Fibroblast of gingiva (primary cell): ENCODE measurements at regions not wholly inside any gene's neighbourhood (a gene's known extent, or its start where the extent isn't known, plus 50 kb on each side); places are given as distances from the start of the nearest gene placed in this dataset.

ENCODE experiments used
- DNase-seq: peaks from one replicate; pipeline ENCODE4 v3.0.0-alpha.2; 2011; ENCODE audit warnings: low read depth

DNA sequence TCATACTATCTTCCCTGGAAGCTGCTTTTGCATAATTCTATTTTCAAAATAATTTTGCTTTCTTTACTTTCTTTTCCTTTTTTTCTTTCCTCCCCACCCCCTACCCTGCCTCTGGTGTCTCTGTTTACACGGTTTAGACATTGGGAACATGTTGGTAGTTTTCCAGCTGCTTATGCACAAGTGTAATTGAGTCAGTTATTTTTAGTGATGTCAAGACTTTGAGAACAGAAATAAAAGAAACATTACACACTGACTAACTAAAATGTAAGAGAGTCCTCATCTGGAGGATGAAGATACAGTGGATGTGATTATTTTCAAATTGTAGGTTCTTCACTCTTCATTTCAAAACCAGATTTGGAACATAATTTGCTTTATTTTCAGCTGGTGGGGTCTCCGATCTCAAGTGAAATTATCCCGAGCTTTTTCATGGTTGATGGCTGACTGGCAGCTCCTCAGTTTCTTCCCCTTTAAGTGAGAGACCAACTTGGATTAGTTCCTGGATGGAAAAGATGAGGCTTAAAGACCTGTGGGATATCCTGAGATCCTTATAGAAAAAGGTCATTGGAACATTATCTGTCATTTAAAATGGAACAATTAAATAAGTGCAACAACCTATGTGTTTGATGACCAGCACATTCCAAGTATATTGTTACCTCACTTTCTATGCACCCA lies 154.4 kb upstream of the ZNF462 start:
- no peak for DNase-seq

DNA sequence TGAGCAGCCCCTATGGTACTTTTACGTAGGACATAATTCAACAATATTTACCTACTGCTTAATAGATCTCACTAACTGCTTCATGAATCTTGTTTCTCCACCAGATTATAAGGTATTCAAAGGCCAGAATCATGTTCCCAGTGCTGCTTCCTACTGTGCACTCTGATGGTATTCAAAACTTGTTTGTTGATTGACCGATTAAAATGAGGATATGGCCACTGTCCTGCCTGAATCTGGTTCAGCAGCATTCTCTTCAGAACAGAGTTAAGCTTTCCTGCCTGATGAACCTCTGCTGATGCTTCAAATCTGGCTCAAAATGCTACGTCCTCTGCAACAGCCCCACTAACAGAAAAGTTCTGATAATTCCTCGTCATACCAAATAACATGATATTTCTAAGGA lies 150.7 kb upstream of the ZNF462 start:
- no peak for DNase-seq

DNA sequence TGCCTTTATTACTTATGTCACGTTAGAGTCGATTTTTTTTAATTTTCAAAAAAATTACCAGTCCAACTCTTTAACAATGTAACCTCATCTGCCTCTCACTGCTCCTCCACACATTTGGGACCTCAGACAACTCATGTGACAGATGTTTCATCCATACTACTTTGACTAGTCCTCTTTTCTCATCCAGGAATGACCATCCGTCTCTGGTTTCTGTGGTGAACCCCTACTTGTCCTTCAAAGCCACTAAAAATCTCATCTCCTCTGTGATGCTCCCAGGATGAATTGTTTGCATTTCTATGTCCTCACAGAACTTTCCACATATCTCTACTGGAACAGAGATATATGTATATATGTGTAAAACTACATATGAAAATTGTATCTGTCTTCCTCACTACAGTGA lies 149.8 kb upstream of the ZNF462 start:
- DNase-seq = no peak

DNA sequence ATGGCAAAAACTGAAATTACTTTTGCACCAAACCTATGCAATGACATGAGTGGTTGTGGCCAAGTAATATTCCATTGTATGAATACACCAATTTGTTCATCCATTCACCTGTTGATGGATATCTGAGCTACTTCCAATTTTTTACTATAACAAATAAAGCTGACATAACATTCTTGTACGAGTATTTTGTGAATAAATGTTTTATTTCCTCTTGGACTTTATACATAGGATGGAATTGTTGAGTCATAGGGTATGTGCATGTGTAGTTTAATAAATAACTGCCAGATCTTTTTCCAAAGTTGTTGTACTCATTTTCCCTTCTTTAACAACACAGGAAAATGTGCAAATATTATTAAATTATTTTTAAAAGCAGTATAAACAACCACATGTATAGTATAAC lies 146.1 kb upstream of the ZNF462 start:
- DNase-seq = peak; percentile 9

DNA sequence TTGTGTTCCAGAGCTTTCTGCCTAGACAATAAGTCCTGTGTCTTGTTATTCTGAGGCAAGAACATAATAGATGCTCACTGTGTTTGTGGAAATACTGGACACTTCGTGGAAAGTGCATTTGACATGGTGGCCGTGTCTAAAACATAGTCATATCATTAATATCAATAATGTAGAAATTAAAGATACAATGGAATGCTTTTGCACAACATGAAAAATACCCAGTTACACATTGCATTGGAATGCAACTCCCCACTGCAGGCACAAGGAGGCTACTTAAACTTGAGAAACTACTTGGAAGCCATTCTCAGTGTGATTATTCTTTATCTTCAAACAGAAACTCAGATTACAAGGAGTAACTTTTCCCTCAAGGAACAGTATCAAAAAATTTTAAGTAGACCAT lies 145.3 kb upstream of the ZNF462 start:
- peak; percentile 75 for DNase-seq

DNA sequence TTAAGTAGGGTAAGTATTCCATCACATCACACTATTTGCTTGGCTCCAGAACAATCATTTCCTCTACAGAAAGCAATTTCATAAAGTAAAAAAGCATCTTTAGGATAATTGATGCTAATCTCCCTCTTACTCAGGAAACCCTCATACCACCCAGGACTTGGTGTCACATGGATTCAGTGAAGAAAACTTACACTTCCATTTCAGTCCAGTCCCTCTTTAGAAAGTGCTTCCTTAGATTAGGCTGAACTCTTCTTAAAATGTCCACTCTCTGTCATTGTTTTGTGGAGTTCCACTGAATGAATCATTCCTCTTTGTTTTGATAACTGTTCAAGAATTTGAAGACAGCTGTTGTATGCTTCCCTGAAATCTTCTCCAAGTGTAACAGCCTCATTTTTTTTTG lies 144.0 kb upstream of the ZNF462 start:
- DNase-seq = peak; percentile 42

DNA sequence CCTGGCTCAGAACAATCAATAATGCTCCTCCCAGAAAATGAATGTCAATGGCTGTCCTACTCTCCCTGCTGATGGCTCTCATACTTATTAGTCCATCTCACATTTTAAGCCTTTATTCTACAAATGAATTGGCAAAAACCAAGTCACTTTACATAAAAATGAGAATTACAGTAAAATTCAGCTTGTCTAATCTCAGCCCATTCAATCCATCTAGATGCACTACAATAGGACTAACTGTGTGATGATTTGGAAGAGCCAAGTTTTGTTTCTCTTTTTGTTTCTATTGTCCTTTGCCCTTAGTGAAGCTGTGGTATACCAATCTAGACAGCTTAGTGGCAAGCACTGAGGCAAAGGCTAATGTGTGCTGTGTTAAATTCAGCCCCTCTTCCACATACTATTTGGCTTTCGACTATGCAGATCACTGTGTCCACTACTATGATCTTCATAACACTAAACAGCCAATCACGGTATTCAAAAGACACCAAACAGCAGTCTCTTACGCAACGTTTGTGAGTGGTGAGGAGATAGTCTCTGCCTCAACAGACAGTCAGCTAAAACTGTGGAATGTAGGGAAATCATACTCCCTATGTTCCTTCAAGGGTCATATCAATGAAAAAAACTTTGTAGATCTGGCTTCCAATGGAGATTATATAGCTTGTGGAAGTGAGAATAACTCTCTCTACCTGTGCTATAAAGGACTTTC lies 140.8 kb upstream of the ZNF462 start:
- no peak for DNase-seq

DNA sequence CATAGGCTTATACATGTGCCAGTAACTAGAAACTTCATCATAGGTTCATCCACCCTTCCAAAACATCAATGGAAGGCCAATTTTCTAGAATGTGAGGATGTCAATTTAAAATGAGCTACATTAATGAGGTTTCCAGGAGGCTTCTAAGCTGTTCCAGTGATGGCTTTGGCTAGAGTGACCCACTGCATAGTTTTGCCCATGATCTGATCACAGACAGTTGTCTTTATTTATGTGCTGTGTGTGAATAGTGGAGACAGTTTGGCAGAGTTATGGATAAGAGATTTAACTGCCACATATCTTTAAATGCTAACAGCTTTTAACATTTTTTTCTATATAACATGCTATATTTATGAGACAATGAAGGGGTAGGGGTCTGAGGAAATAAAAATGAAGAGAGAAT lies 139.0 kb upstream of the ZNF462 start:
- DNase-seq = no peak

DNA sequence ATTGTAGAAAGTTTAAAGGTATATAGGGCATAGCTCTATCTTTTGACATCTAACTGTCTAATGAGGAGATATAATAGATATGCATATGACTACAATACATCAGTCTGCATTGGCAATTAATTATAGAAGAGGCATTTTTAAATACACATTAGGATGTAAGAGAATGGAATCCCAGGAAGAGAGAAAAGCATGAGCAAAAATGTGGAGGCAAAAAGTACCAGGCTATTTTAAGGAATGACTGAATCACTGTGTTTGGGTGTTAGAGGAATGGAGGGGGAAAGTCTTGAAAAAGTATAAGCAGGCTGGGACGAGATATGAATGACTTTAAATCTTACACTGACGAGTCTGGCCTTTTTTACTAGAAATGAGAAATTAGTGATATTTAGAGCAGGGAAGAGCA lies 138.4 kb upstream of the ZNF462 start:
- no peak for DNase-seq

DNA sequence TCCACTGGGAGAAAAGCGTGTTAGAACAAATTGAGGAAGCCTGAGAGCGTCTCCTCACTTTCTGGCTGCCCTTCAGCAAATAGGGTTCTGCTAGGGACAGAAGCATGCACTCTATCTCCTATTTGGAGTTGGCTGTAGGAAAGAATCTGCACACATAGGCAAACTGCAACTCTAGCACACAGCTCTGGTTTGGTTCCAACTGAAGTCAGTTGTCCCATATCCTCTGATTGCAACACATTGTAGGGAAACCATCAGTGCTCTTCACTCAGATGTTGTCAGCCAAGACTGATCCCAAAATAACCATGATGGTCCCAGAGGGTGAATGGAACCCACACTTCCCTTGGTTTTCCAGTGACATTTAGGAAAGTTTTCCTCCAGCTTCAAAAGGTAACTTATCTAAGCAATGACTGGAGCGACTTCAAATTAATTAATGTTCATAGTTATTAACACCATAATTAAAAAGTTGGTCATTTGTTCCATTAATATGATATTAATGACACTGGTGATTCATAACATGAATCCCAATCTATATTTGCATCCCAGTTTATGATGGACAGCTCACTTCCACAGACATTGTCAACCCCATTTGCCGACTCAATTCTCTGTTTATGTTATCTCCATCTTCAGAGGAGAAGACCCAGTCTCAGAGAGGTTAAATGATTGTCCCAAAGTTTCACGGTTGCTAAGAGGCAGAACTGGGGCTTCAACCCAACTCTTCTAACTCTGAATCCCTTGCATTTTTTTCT lies 136.7 kb upstream of the ZNF462 start:
- DNase-seq = peak; percentile 17

DNA sequence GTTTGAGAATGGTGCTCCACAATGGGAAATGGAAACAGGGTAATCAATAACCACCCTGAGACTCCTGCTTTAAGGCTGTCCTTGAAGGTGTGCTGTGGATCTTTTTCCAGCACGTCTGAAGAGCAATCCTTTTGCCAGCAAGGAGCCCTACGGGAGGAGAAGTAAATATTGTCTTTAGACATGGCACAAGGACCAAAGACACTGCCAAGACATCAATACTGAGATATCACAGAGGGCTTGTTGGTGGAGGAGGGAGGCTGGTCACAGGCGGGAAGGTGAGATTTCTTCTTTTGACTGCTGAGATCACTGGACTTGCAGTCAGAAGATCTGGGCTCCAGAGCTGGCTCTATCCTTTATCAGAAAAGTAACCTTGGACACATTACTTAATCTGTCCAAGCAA lies 135.0 kb upstream of the ZNF462 start:
- no peak for DNase-seq

DNA sequence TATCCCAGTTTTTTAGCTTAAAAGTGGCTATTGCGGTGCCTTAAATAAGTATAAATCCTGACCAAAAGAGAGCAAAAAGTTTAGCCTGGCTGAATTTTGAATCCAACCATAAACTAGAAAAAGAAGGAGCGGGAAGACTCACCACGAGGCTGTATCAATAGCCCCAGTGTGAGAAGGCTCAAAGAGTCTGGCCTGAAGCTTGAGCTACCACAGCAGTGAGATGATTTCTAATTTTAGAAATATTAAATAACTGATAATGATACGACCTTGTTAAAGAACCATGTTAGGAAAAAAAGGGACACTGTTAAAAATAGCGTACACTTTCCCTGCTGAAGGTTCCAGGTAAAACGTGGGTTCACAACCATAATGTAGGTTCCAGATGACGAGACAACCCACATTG lies 134.1 kb upstream of the ZNF462 start:
- no peak for DNase-seq

DNA sequence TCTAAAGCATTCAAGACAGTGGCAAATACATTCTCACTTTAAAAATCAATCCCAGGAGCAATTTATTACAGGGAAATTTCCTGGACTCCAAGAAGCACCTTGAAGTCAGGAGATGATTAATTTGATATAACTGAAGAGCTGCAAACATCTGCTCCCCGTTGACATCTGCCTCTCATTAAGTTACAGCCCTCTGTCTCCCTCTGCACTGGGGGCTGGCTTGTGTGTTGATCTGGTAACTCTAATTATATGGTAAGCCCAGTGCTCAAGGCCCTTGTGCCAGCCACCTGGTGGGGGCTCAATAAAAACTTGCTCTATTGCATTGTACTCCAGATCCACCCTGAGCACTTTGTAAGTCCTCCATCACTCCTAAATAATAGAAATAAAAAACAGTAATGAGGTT lies 131.1 kb upstream of the ZNF462 start:
- no peak for DNase-seq

DNA sequence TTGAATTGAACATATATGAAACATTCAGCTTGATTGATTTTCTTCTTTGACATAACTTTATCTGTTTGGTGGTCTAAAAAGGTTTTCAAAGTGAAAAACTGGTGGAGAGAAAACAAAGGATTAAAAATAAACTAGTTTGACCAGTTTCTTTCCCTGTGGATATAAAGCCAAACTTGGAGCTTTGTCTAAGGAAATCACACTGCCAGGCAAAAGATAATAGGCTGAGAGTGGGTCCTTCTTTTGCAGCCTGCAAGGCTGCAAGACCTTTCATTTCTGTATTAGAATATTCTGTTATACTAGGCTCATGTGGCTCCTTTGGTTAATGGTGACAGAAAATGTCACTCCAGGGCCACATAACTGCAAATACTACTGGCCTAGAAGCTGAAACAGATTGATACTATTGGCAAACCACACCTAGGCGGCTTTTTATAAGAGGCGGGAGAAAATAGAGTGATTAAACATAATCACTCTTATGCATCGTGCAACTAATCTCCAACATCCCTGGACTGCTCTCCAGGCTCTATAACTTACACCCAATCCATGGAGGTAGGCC lies 129.1 kb upstream of the ZNF462 start:
- DNase-seq = no peak

DNA sequence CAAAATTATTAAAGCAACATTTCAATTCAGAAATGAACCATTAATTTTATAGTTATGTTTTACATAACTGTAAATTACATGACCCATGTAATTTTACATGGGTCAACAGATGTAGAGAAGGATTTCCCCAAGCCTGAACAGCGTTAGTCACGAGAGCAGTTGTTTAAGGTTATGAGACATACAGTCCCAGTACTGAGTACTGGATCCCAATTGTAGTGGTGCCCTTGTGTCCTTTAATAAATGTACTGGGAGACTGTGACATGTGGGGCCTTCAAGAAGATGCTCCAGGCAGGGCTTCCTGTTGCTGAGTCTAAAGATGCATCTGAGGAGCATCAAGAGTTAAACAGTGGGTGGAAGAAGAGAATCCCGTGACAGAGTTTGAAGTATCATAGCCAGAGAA lies 125.5 kb upstream of the ZNF462 start:
- no peak for DNase-seq

DNA sequence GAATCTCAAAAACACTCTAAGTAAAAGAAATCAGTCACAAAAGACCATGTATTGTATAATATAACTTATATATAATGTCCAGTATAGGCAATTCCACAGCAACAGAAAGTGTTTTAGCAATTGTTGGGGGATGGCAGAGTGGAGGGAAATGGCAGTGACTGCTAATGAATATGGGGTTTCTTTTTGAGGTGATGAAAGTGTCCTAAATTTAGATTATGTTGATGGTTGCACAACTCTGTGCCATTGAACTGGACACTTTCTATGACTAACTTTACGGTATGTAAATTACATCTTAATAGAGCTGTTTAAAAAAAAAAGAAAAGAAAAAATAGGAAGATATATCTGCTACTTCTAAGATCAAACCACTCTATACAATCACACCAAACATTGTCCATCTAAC lies 124.9 kb upstream of the ZNF462 start:
- no peak for DNase-seq

DNA sequence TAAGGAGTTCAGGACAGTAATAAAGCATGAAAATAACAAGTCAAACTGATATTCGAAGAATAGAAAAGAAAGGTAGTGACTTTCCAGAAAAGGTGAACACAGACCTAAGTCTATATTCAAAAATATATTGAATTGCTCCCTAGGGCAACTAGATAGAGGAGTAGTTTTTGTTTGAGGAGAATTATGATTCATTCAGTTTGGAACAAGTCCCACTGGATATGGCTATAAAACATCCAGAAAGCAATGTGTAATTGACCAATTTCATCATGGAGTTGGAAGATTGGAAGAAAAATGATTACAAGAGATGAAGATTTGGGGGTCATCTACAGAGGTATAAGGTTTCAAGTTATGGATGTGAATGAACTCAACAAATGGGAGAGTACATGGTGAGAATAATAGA lies 117.5 kb upstream of the ZNF462 start:
- peak; percentile 9 for DNase-seq

DNA sequence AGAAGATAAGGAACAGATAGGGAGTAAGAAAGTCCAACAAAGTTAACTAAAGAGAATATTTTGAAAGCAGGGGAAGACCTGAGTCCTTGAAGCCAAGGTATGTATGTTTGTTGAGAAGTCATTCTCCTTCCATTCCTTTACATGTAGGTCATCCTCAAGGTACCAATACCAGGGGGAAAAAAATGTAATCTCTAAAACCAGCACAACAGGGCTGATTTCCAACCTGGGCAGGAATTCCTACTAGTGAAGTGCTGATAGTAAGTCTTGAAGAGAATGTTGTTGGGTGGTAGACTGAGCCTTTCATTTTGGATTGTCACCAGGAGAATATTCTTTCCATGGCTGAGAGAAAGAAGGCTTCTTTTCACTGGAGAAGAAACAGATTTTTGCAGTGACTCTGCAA lies 117.1 kb upstream of the ZNF462 start:
- no peak for DNase-seq

DNA sequence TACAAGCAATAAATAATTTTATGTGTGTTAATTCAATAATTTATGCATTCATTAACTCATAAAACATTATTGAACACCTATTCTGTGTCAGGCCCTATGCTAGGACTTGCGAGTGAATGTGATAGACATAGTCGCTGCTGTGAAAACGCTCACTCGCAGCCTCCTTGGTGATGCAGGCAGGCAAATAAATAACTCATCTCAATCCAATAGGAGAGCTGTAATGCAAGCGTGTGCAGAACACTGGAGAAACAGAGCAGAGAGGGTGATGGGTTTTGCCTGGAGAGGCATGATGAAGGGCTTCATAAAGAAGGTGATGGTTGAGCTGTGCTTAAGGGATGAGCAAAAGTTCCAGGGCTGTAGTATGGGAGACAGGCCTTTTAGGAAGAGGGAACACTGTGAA lies 111.3 kb upstream of the ZNF462 start:
- DNase-seq = no peak

DNA sequence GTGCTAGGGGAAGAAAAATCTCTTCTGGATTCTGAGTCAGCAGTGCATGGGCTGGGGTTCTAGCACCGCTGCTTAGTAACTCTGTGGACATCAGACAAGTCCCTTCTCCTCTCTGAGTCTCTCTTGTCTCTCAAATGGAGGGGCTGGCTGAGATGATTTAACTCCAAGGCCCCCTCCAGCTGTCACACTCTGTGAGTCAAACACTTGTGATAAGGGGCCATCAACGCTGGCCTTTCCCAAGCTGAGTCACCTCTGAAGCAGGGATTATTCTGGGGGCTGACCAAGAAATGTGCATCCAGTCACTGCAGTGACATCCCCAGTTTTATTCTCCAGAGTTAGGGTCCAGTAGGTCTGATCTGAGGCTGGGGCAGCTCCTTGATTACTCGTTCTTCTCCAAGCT lies 110.4 kb upstream of the ZNF462 start:
- DNase-seq = no peak

DNA sequence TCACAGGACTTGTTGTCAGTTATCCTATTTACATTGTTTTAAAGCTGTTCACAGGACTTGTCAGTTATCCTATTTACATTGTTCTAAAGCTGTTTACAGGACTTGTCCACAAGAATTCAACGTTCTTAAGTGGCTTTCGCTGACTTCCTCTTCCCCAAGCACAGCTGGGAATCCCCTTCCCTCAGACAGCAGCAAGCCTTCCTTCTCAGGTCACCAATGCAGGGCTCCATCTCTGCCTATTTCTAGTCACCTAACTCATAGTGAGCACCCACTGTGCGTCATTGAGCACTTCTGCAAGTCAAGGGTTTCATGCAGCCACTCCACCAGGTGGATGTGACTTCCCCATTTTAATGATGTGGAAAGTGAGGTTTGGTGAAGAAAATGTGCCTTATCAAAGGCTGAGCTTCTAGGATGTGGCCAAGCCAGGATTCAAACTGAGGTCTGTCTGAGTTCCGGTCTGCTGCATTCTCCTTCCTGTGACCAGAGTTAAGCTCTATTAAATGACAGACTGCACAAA lies 109.8 kb upstream of the ZNF462 start:
- DNase-seq = no peak

DNA sequence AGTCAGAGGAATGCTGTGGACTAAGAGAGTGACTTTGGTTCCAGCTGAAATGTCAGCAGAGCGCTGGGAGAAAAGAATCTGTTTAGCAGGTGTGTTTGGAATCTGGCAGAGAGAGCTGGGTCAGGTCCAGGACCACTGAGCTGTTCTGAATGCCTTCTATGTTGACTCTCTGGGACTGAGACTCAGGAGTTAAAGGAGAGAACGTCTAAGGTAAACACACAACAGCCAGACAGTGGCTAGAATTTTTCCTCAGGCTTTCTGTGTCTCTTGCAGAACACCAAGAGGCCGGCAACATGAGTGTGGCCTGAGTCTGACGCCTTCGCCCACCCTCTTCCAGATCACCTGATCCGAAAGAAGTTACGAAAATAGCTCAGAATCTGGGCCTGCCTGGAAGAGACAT lies 107.2 kb upstream of the ZNF462 start:
- DNase-seq = no peak

DNA sequence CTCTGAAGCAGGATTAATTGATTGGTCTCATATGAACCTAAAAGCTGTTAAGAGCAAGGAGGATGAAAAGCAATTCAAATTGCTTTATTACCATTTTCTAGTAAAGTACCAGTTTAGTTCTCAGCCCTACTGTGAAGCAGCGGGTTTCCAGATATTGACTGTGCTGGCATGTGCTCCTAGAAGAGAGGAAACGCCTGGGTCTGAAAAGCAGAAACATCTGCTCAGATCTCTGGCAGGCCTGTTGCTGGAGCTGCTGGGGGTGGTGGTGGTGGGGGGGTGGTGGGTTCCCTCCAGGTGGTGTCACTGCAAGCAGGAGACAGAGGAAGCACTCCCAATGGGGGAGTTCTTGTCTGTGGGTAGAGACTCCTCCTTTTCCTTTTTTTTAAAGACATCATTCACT lies 105.5 kb upstream of the ZNF462 start:
- DNase-seq = no peak
